Panc1 (cell line): ENCODE measurements at regions not wholly inside any gene's neighbourhood (a gene's known extent, or its start where the extent isn't known, plus 50 kb on each side); places are given as distances from the start of the nearest gene placed in this dataset.

Source experiments
- ATAC-seq: fragments of 200-7000 bp; cut with Tn5 transposase; 2 replicates; pipeline ENCODE4 v1.9.1; 2020; ENCODE audit warnings: mild to moderate bottlenecking, moderate library complexity
- BruUV-seq: library from RNA; stranded (reverse); fragments of 400-500 nt; replicated peaks from 2 replicates; lab custom pipeline; 2021; lab: Mats Ljungman, UMichigan
- CTCF ChIA-PET: fragments of 300-600 bp; sonication (Branson Sonifier 250); formaldehyde crosslinking; loops from one replicate; lab custom pipeline; 2022; ENCODE audit warnings: antibody characterized with exemption; lab: Charles Lee
- POLR2A ChIA-PET: fragments of 300-600 bp; sonication (Branson Sonifier 250); formaldehyde crosslinking; loops from one replicate; lab custom pipeline; 2022; ENCODE audit warnings: antibody characterized with exemption; lab: Charles Lee
- DNase-seq: peaks from one replicate; pipeline ENCODE4 v3.0.0-alpha.2; 2010; ENCODE audit warnings: low read depth, low spot score
- H3K27ac ChIP-seq: 2 replicates; pipeline ENCODE4 v1.5.1; 2011; ENCODE audit warnings: mild to moderate bottlenecking, low read length, inconsistent platforms
- H3K27me3 ChIP-seq: fragments of 200-500 bp; sonication (Bioruptor generic); 2 replicates; pipeline ENCODE4 v1.6.0; 2014; ENCODE audit warnings: low read length, inconsistent platforms; ENCODE audit not compliant: control insufficient read depth, insufficient read depth
- H3K36me3 ChIP-seq: fragments of 200-500 bp; sonication (Bioruptor generic); 2 replicates; pipeline ENCODE4 v1.5.1; 2014; ENCODE audit warnings: inconsistent platforms, mild to moderate bottlenecking, low read length, moderate library complexity; ENCODE audit not compliant: control insufficient read depth, insufficient read depth
- H3K4me1 ChIP-seq: 2 replicates; pipeline ENCODE4 v1.5.1; 2011; ENCODE audit warnings: inconsistent platforms, mild to moderate bottlenecking, low read length, moderate library complexity; ENCODE audit not compliant: control insufficient read depth, insufficient read depth
- H3K4me3 ChIP-seq, 2 experiments: 2 replicates each; pipeline ENCODE4 v1.5.1; 2011 to 2012; ENCODE audit warnings: low read depth in 2 of 2, low read length in 2 of 2, mild to moderate bottlenecking in 2 of 2, inconsistent platforms in 1 of 2, moderate library complexity in 1 of 2
- H3K9me3 ChIP-seq: fragments of 200-500 bp; sonication (Bioruptor generic); 2 replicates; pipeline ENCODE4 v1.5.1; 2014; ENCODE audit warnings: low read depth, mild to moderate bottlenecking, inconsistent platforms, low read length, moderate library complexity; ENCODE audit not compliant: control insufficient read depth, insufficient read depth
- CTCF ChIP-seq: fragments of 450-650 bp; IDR thresholded peaks from 2 replicates; pipeline ENCODE4 v1.5.1; 2017; ENCODE audit warnings: mild to moderate bottlenecking
- POLR2AphosphoS5 ChIP-seq: IDR thresholded peaks from 2 replicates; pipeline ENCODE4 v1.6.1; 2012; ENCODE audit warnings: mild to moderate bottlenecking, low read depth, low read length, moderate library complexity
- REST ChIP-seq, 2 experiments: IDR thresholded peaks; 2 replicates each; pipeline ENCODE4 v1.6.1; 2011 to 2012; ENCODE audit warnings: low read depth in 2 of 2, control low read depth in 1 of 2, low read length in 1 of 2, mild to moderate bottlenecking in 1 of 2, moderate library complexity in 1 of 2; ENCODE audit not compliant: insufficient read depth in 1 of 2
- SIN3A ChIP-seq: IDR thresholded peaks from 2 replicates; pipeline ENCODE4 v1.6.1; 2012; ENCODE audit warnings: low read depth, mild to moderate bottlenecking, low read length, moderate library complexity, borderline replicate concordance; ENCODE audit not compliant: insufficient read depth
- TCF7L2 ChIP-seq: IDR thresholded peaks from 2 replicates; pipeline ENCODE4 v1.6.1; 2011; ENCODE audit warnings: mild to moderate bottlenecking, low read depth, low read length, inconsistent platforms
- in situ Hi-C: cut with HindIII; loops from 2 replicates; pipeline ENCODE4 v1.10.0; 2016; ENCODE audit warnings: low sequenced_read_pairs, low pct_unique_long_range_greater_than_20kb
- intact Hi-C: fragments of 100-400 bp; cut with micrococcal nuclease; formaldehyde crosslinking; loops from one replicate; pipeline ENCODE4 v1.10.0; 2022; ENCODE audit not compliant: unreplicated experiment

- ATAC-seq: no peak
- no peaks in the 10 kb centered on the region for H3K9me3 ChIP-seq
- no peak for DNase-seq
- peaks cover 26% of the 10 kb centered on the region for H3K27me3 ChIP-seq
- TF ChIP-seq POLR2AphosphoS5 (no peak), REST (IDR thresholded peaks at IDR 0.05; ENCODE audit: insufficient read depth in 1 of 2, low read depth in 2 of 2, low read length in 1 of 2) (no peak), CTCF (no peak), SIN3A (no peak), TCF7L2 (no peak)
- in situ Hi-C loops: no loop called here
- H3K27ac ChIP-seq: no peak overlapping the region
- intact Hi-C loops: no loop called here
- no peaks in the 10 kb centered on the region for H3K36me3 ChIP-seq
- H3K4me1 ChIP-seq: no peaks in the 10 kb centered on the region
- BruUV-seq: no TSS peak
- ChIA-PET POLR2A (no interaction called here), CTCF (no interaction called here)
- no peak overlapping the region for H3K4me3 ChIP-seq
These were observed 280.9 kb upstream of the TNRC6C start for GRCh38 chr17:77677630-77678029.

GRCh38 chr17:77679589-77679988 lies 278.9 kb upstream of the TNRC6C start:
- Histone ChIP-seq H3K27ac (no peak overlapping the region), H3K4me3 (no peak overlapping the region), H3K4me1 (no peaks in the 10 kb centered on the region), H3K27me3 (peaks cover 24% of the 10 kb centered on the region), H3K9me3 (no peaks in the 10 kb centered on the region), H3K36me3 (no peaks in the 10 kb centered on the region)
- in situ Hi-C loops: no loop called here
- POLR2A ChIA-PET: no interaction called here
- DNase-seq: no peak
- intact Hi-C loops: no loop called here
- ATAC-seq: no peak
- TF ChIP-seq POLR2AphosphoS5 (no peak), CTCF (no peak), SIN3A (no peak), TCF7L2 (no peak), REST (IDR thresholded peaks at IDR 0.05; ENCODE audit: insufficient read depth in 1 of 2, low read depth in 2 of 2, low read length in 1 of 2) (no peak)
- CTCF ChIA-PET: no interaction called here
- no TSS peak for BruUV-seq
